ENCODE measurements at regions not wholly inside any gene's neighbourhood (a gene's known extent, or its start where the extent isn't known, plus 50 kb on each side); places are given as distances from the start of the nearest gene placed in this dataset.

GRCh38 chr5:60399507-60399906 lies 300.5 kb downstream of the DEPDC1B start:
- no peak for FAIRE-seq
- Histone ChIP-seq H2AFZ (ENCODE audit: low read length) (no peak overlapping the region), H3K9ac (ENCODE audit: insufficient read depth, low read depth, low read length) (no peak overlapping the region), H3K4me3 (replicated peaks in 1 of 3; ENCODE audit: insufficient read depth in 1 of 3, low read depth in 2 of 3, low read length in 3 of 3) (no peak overlapping the region), H3K4me1 (ENCODE audit: insufficient read depth, low read length) (peaks cover 34% of the 10 kb centered on the region), H3K4me2 (ENCODE audit: low read depth, low read length) (no peak overlapping the region), H3K27ac (ENCODE audit: extremely low read length, insufficient read depth, low read length) (no peak overlapping the region), H3K27me3 (ENCODE audit: control insufficient read depth in 1 of 2, insufficient read depth in 2 of 2, low read length in 2 of 2) (no peaks in the 10 kb centered on the region), H3K79me2 (ENCODE audit: insufficient read depth, low read length) (no peaks in the 10 kb centered on the region), H4K20me1 (ENCODE audit: insufficient read depth, low read length) (no peaks in the 10 kb centered on the region), H3K9me3 (ENCODE audit: low read length) (no peaks in the 10 kb centered on the region), H3K36me3 (replicated peaks in 1 of 2; ENCODE audit: control insufficient read depth in 1 of 2, insufficient read depth in 2 of 2, low read length in 2 of 2) (no peaks in the 10 kb centered on the region)
- ChIA-PET CTCF (ENCODE audit: low intra/inter-chr PET ratio, low total read pairs) (no interaction called here), POLR2A (no interaction called here)
- WGBS (ENCODE audit: low lambda C conversion rate), result no CpG with 5 or more reads among the region's 4 CpGs
- no peak for ATAC-seq
- TF ChIP-seq RXRB (CRISPR knock-in tag; IDR thresholded peaks at IDR 0.05; ENCODE audit: borderline replicate concordance), result no peak
- TF ChIP-seq SMAD9 (CRISPR knock-in tag; IDR thresholded peaks at IDR 0.05), result no peak
- TF ChIP-seq ZNF678 (CRISPR knock-in tag; IDR thresholded peaks at IDR 0.05), result no peak
- no peak for TF ChIP-seq ZBTB7B (CRISPR knock-in tag; IDR thresholded peaks at IDR 0.05)
- intact Hi-C loops (cut with micrococcal nuclease; ENCODE audit: unreplicated experiment) (no loop called here), in situ Hi-C loops (cut with HindIII; ENCODE audit: extremely low pct_ligation_motif_present, low pct_unique_long_range_greater_than_20kb) (loop anchor here (25.0 kb wide), 1 partner anchor 1012 kb away; no protein-coding TSS in a partner anchor)
- BruUV-seq (replicated peaks), result no TSS peak
- DNase-seq (ENCODE audit: low spot score), result no peak

GRCh38 chr5:60395712-60396329 lies 304.1 kb downstream of the DEPDC1B start:
- H3K27me3 ChIP-seq (ENCODE audit: control insufficient read depth in 1 of 2, insufficient read depth in 2 of 2, low read length in 2 of 2), result no peaks in the 10 kb centered on the region
- 96% methylated on average over 5 of the region's 5 CpGs for WGBS (ENCODE audit: low lambda C conversion rate)
- H4K20me1 ChIP-seq (ENCODE audit: insufficient read depth, low read length), result no peaks in the 10 kb centered on the region
- no TSS peak for BruUV-seq (replicated peaks)
- H3K79me2 ChIP-seq (ENCODE audit: insufficient read depth, low read length), result no peaks in the 10 kb centered on the region
- peaks cover 12% of the 10 kb centered on the region for H3K4me1 ChIP-seq (ENCODE audit: insufficient read depth, low read length)
- in situ Hi-C loops (cut with HindIII; ENCODE audit: extremely low pct_ligation_motif_present, low pct_unique_long_range_greater_than_20kb) (loop anchor here (25.0 kb wide), 1 partner anchor 1009 kb away; no protein-coding TSS in a partner anchor), intact Hi-C loops (cut with micrococcal nuclease; ENCODE audit: unreplicated experiment) (no loop called here)
- H3K36me3 ChIP-seq (replicated peaks in 1 of 2; ENCODE audit: control insufficient read depth in 1 of 2, insufficient read depth in 2 of 2, low read length in 2 of 2), result no peaks in the 10 kb centered on the region
- DNase-seq (ENCODE audit: low spot score), result no peak
- ATAC-seq, result peak; percentile 50
- no peak overlapping the region for H3K4me3 ChIP-seq (replicated peaks in 1 of 3; ENCODE audit: insufficient read depth in 1 of 3, low read depth in 2 of 3, low read length in 3 of 3)
- ChIA-PET CTCF (ENCODE audit: low intra/inter-chr PET ratio, low total read pairs) (no interaction called here), POLR2A (no interaction called here)
- TF ChIP-seq SMC3 (IDR thresholded peaks at IDR 0.05; ENCODE audit: low read length) (0 out of 2 replicates have a peak, but pooled peaks have one; percentile 2), ZSCAN21 (CRISPR knock-in tag; IDR thresholded peaks at IDR 0.05; ENCODE audit: borderline replicate concordance) (no peak)
- no peaks in the 10 kb centered on the region for H3K9me3 ChIP-seq (ENCODE audit: low read length)
- H3K4me2 ChIP-seq (ENCODE audit: low read depth, low read length), result no peak overlapping the region
- H3K27ac ChIP-seq (ENCODE audit: extremely low read length, insufficient read depth, low read length), result no peak overlapping the region
- no peak overlapping the region for H3K9ac ChIP-seq (ENCODE audit: insufficient read depth, low read depth, low read length)
- FAIRE-seq, result no peak
- H2AFZ ChIP-seq (ENCODE audit: low read length), result no peak overlapping the region
